ENCODE measurements at regions not wholly inside any gene's neighbourhood (a gene's known extent, or its start where the extent isn't known, plus 50 kb on each side); places are given as distances from the start of the nearest gene placed in this dataset.
"Not testable (repeated sequence)": the region's sequence is repeated elsewhere in the genome, so short reads cannot be mapped to it uniquely, and the experiment has no call there.

GRCh38 chr7:153989066-153989627 lies 63.1 kb upstream of the DPP6 start:
- POLR2A ChIA-PET; H3K36me3 Mint-ChIP-seq (ENCODE audit: low read depth); H3K27me3 Mint-ChIP-seq; DNase-seq; H3K9me3 Mint-ChIP-seq; H3K27ac Mint-ChIP-seq; H3K4me3 Mint-ChIP-seq; H3K4me1 Mint-ChIP-seq; CTCF ChIA-PET: not testable (repeated sequence)

- H3K4me1 Mint-ChIP-seq; H3K27me3 Mint-ChIP-seq; H3K4me3 Mint-ChIP-seq; H3K9me3 Mint-ChIP-seq; POLR2A ChIA-PET; H3K27ac Mint-ChIP-seq; DNase-seq; H3K36me3 Mint-ChIP-seq (ENCODE audit: low read depth); CTCF ChIA-PET: not testable (repeated sequence)
Observed at GRCh38 chr7:153989742-153990425, 62.3 kb upstream of the DPP6 start.

GRCh38 chr7:153991471-153991870 lies 60.7 kb upstream of the DPP6 start:
- H3K4me3 Mint-ChIP-seq: not testable (repeated sequence)

GRCh38 chr7:153993402-153993801 lies 58.8 kb upstream of the DPP6 start:
- H3K27me3 Mint-ChIP-seq; H3K27ac Mint-ChIP-seq; DNase-seq; H3K36me3 Mint-ChIP-seq (ENCODE audit: low read depth); H3K4me1 Mint-ChIP-seq; CTCF ChIA-PET; H3K9me3 Mint-ChIP-seq; H3K4me3 Mint-ChIP-seq; POLR2A ChIA-PET: not testable (repeated sequence)

More at GRCh38 chr7:153991471-153991870, 60.7 kb upstream of the DPP6 start:
- POLR2A ChIA-PET; H3K4me1 Mint-ChIP-seq; H3K27me3 Mint-ChIP-seq; H3K27ac Mint-ChIP-seq; DNase-seq; H3K9me3 Mint-ChIP-seq; CTCF ChIA-PET; H3K36me3 Mint-ChIP-seq (ENCODE audit: low read depth): not testable (repeated sequence)

DNA sequence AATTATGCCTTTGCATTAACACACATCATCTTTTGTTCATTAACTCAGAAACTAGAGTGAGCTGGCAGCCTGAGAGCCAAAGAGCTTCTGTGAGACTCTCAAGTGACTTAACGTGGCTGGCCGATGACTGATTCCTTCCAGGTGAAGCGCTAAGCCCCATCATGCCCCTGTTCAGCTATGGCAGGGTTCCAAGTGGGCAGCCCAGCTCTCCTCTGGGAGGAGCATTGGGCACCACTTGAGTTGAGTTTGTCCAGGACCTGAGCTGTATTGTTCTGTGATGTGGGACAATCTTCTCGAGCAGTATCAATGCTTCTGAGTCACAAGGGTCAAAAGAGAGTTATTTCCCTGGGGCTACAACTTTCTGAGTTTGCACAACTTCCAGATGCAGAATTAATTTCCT lies 53.3 kb upstream of the DPP6 start:
- H3K36me3 Mint-ChIP-seq (ENCODE audit: low read depth); H3K27me3 Mint-ChIP-seq; H3K27ac Mint-ChIP-seq; CTCF ChIA-PET; H3K4me3 Mint-ChIP-seq; H3K4me1 Mint-ChIP-seq; POLR2A ChIA-PET; H3K9me3 Mint-ChIP-seq; DNase-seq: not testable (repeated sequence)

Measured in activated CD4-positive, alpha-beta T cell treated with anti-CD3 and anti-CD28 coated beads, Interleukin-2, amount 10 ng/mL, durations not matched to agents 7 days and 5 days (primary cell).